GM19438 (cell line): ENCODE measurements at regions not wholly inside any gene's neighbourhood (a gene's known extent, or its start where the extent isn't known, plus 50 kb on each side); places are given as distances from the start of the nearest gene placed in this dataset.
"Not testable (repeated sequence)": the region's sequence is repeated elsewhere in the genome, so short reads cannot be mapped to it uniquely, and the experiment has no call there.

Source experiments
- ATAC-seq: cut with Tn5 transposase; IDR thresholded peaks from one replicate; pipeline ENCODE4 v1.9.1; 2021; ENCODE audit warnings: low read depth; ENCODE audit not compliant: unreplicated experiment

DNA sequence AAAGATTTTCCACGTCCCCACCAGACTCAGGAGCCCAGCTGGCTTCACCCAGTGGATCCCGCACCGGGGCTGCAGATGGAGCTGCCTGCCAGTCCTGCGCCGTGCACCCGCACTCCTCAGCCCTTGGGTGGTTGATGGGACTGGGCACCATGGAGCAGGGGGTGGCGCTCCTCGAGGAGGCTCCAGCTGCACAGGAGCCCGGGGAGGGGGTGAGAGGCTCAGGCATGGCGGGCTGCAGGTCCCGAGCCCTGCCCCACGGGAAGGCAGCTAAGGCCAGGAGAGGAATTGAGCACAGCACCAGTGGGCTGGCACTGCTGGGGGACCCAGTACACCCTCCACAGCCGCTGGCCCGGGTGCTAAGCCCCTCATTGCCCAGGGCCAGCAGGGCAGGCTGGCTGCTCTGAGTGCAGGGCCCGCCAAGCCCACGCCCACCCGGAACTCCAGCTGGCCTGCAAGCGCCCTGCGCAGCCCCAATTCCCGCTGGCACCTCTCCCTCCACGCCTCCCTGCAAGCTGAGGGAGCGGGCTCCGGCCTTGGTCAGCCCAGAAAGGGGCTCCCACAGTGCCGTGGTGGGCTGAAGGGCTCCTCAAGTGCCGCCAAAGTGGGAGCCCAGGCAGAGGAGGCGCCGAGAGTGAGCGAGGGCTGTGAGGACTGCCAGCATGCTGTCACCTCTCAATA, 1800.9 kb downstream of the OLFM4 start:
- ATAC-seq = not testable (repeated sequence)

DNA sequence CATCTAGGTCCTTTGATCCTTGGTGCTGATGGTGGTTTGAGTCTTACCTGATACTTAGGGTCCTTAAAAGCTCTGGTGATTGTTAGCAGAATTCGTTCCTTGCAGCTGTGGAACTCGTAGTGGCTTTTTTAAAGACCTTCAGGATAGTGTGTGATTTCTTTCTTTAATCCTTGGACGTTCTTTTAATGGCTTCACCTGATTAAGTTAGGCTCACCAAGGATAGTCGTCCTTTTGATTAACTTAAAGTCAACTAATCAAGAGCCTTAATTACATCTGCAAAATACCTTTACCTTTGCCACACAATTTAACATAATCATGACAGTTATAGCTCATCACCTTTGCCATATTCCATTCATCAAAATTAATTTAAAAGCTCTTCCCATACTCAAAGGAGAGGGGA, 1807.7 kb downstream of the OLFM4 start:
- no peak for ATAC-seq

DNA sequence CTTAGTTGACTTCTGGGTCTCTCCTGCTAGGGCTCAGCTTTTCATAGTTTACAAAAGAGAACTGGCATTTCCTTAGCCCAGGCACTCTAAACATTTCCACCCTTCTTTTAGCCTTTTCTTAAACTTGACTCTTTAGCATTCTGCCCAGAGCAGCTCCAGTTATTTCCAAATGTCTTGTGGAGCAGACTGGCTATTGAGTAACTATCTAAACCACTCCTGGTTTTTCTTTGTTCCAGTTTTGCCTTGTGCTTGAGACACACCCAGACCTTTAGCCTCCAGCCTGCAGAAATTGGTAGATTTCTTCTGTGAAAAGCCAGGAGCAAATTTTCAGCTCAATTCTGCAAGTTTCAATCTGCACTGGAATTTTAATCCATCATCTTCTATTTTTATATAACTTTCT, 1813.1 kb downstream of the OLFM4 start:
- no peak for ATAC-seq

DNA sequence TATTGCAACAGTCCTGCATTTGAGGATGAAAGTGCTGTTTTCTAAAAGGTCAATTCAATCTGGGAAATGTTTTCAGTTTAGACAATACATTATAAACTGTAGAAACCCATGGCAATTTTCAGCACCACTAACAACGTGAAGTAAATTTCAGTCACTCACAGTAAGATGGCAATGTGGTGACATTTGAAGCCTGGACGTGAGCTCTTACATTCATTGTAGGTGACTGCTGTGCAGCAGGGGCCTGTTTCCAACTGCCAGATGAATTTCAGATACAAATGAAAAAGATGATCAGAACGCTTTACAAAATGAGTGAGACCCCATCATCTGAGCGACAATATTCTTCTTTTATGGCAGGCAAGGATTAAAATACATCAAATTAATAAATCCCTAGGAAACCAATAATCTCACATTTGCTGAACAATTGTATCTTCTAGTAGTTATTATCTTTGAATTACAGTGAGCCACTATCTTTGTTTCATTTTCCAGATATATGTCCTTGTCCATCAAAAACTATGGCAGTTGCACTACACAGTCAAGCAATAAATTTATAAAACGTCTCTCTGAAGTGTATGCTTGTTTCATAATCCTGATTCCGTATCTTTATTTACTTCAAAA, 1816.8 kb downstream of the OLFM4 start:
- no peak for ATAC-seq

DNA sequence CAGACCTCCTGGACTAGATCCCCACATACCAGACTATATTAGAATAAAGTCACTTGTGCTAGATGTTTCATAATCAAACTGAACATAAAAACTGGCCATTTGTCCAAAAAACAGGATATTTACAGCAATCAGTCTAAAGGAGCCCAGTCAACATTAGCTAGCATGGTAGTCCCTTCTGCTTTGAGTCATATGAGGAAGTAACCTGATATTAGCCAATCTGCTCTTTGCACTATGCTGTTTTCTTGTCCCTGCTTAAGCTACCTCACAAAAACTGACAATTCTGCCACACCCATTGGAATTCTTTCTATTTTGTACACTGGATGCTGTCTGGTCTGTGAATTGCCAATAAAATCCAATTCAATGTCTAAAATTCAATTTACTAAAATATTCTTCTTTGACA, 1824.2 kb downstream of the OLFM4 start:
- ATAC-seq = no peak

DNA sequence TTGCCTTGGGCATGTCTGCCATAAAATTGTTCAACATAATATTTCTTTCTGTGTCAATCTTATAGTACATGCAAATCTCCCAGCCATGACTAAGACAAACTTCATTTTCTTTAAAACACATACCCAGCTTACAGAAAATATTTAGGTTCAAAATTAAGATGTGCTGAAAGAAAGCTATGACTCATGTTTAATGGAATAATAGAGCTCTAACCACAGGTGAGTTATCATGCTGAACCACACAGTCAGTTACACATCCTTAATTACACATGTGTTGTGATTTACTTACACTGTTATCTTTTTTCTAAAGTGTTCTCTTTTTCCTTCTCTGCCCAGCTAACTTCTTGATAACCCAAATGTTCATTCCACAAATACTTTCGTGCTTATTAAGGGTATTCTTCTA, 1831.2 kb downstream of the OLFM4 start:
- ATAC-seq = no peak

DNA sequence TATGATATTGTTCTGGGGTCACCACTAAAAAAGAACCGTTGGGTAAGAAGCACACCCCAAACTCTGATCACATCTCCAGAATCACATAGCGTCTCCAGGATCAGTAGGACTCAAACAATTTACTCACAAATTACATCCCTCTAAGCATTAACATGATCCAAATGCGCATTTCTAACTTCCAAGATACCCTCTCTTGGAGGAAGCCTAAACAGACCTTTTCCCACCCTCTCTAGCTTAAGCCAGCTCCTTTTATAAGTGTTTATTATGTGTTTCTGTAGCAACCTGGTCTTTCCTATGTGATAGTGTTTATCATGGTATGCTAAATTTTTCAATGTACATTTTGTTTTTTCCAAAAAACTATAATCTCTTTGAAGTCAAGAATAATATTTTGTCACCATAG, 1846.5 kb downstream of the OLFM4 start:
- no peak for ATAC-seq

DNA sequence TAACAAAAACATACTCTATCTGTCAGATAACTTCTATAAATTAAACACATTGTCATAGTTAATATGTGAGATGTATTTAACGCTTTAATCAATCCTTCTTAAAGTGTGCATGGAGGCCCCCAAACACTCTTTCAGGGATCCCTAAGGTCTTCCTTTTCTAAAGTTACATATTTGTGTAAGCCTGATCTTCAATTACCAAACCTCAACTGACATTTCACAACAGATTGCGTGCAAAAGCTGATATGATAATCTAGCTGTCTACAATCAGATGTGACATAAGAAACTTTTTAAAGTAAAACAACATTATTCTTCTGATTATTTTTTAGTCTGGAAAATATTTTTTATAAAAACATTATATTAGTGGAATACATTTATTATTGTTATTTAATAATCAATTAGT, 1850.4 kb downstream of the OLFM4 start:
- ATAC-seq = no peak

DNA sequence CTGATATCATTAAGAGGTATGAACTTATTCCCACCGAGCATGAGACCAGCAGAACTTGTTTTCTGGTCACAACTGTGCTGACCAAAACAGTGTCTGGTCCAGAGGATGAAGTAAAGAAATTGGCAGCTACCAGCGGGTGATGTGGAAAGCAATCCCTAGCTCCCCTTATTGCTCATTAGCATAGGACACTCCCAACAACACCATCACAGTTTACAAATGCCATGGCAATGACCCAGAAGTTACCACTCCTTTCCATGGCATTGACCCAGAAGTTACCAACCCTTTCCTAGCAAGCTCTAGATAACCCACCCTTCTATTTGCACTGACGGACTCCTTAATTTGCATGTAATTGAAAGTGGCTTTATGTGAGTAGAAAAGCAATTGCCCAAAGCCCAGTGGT, 1856.1 kb downstream of the OLFM4 start:
- no peak for ATAC-seq

DNA sequence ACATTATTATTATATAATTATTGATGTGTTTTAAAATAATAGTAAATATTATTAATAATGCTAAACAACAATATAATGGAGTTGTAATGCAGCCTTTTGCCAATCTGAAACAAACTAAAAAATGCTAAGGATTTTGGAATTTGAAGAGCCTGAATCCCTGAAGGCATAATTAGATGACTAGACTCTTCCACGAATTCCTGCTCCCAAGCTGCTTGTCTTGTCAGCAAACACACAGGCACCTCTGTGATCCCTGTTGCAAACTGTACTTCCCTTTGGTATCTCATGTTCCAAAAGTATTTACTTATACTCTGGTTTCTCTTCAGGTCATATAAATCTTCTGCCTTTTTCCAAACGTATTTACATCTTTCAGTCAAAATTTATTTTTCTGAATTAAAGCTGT, 1862.4 kb downstream of the OLFM4 start:
- no peak for ATAC-seq

DNA sequence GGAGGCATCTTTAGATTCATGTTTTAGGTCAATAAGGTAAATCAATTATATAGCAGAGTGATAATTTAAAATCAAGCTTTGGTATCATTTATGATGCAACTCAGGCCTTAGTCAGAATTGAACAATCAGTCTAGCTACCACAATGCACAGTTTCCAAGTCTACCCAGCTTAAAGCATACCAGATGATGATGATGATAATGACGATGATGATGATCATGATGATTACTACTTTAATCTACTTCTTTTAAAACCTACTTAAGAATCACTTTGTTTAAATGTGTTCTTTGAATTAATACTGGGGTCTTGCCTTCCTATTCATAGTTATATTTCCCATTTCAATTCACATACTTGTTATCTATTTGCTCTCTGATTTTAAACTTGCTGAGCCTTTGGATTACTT, 1872.7 kb downstream of the OLFM4 start:
- ATAC-seq = no peak

DNA sequence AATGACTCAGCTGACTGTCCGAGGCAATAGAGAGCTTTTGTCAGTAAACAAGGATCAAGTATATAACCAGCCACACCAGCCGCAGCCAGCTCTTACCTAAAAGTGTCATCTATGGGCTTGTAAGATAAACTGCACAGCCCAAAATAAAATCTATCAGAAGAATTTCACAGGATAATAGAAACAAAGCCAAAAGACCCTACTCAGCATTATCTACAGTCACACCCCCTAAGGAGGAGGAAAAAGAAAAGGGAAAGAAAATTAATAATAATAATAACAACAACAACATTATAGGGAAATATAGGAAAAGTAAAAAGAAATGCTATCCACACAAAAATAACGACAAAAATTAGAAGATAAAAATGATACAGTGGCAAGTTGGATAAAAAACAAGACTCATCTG, 1883.8 kb downstream of the OLFM4 start:
- ATAC-seq = no peak

DNA sequence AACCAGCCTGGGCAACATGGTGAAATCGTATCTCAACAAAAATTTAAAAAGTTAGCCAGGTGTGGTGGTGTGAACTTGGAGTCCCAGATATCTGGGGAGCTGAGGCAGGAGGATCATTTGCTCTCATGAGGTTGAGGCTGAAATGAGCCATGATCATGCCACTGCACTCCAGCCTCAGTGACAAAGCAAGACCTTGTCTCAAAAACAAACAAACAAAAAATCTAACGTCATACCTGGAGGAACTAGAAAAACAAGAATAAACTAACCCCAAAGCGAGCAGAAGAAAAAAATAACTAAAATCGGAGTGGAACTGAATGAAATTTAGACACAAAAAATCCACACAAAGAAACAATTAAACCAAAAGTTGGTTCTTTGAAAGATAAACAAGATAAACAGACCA, 1885.1 kb downstream of the OLFM4 start:
- ATAC-seq = no peak

DNA sequence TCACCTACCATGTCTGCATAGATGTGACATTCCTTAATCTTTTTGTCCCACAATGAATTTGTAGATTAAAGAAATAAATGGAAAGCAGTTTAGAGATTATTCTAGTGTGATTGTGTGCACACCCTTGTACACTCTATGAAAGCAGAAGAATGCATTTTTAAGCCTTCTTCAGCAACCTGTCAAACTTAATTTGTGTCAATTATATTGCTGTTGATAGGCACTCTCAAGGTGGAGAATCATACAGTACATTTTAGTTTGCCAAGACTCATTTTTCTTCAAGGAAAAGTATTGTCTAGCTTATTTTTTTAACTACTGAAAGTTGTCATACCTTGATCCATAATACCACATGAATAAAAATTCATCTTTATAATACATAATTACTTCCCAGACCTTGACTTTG, 1898.9 kb downstream of the OLFM4 start:
- no peak for ATAC-seq

DNA sequence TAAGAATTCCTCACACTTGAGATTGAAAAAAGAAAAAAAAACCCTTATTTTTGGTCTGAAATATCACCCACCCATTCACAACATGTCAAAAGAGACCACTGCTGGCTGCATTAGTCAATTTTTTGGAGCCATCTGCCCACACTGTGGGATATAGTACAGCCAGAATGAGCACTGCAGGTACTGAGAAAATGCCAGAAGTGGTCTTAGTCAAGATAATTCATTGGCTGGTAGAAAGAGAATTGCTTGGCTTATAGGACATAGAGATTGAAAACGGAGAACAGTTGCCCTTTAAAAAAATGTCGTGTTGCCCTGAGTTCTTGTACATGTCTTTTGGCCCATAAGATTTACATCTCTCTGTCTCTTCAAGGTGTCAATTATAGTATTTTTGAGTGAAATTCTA, 1899.5 kb downstream of the OLFM4 start:
- no peak for ATAC-seq

DNA sequence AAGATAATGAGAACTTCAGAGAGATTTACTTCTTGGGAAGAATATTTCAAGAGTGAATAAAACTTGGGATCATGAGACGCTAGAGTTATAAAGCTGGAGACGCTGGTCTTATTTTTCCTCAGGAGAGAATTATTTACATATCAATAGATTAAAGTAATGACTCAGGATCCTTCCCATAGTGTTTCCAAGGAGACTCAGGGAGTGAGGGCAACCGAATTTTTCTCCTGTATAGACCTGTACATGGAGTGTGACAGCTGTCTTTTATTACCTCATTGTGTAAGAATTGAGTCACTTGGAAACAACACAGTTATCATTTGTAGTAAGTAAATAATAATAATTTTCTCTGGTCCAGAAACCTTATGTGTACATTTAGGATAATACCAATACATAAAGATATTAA, 1905.5 kb downstream of the OLFM4 start:
- ATAC-seq = no peak

DNA sequence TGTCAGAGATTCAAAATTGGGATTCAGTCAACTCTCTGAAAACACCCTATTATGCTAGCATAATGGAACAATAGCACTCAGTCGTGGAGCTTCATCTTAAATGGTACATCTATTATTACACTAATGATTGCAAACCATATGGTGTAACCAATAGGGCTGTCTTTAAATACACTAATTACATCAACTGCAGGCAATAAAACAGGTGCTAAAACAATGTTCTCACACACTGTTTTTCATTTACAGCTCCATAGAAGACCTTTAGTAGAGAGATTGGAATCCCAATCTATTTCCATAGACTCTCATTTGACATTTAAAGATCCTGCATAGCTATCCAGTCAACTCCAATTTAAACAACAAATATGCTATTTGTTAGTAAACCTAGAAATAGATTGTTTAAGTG, 1917.4 kb downstream of the OLFM4 start:
- ATAC-seq = no peak

DNA sequence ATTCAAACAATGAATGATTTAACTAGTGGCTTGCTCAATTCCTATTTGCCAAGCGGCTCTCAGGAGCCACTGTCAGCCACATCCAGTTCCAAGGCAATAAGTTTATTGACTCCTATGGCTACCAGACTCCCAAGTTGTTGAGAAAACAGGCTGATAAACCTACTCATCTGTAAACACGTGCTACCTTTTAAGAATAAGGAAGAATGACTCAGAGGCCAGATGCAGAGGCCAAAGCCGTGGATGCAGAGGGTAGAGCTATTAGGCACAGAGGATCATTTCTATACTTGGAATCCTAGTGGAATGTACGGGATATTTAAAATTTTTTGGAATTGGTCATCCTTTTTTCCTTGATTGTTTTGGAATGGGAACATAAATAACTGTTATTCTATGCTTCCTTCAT, 1921.1 kb downstream of the OLFM4 start:
- no peak for ATAC-seq

DNA sequence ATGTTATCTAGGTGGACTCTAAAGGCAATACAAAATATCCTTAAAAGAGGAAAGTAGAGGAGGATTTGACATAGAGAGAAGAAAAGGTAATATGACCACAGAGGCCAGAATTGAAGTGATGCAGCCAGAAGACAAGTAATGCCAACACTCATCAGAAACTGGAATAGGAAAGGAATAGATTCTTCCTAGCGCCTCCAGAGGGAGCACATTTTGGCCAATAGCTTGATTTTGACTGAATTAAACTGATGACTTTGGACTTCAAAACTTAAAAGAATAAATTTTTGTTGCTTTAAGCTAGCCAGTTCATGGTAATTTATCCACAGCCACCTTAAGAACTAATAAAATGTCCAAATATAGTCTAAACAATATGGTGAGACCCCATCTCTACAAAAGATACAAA, 1921.9 kb downstream of the OLFM4 start:
- no peak for ATAC-seq

DNA sequence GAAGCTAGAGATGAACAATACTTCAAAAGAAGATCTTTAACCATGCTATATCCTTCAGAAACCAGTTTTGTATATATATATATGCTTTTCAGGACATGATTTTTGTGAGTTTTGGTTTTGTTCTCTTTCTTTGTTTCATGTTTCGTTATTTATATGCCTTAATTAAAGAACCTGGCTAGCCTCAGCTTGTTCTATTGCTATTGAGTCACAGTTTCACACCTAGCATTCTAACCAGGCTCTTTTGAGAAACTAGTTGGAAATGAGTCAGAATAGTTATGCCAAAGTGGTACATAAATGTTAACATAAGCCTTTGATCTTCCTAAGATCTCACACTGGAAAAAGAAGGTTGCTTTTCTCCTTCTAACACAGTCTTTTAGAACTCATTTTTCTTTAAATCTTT, 1925.2 kb downstream of the OLFM4 start:
- no peak for ATAC-seq

DNA sequence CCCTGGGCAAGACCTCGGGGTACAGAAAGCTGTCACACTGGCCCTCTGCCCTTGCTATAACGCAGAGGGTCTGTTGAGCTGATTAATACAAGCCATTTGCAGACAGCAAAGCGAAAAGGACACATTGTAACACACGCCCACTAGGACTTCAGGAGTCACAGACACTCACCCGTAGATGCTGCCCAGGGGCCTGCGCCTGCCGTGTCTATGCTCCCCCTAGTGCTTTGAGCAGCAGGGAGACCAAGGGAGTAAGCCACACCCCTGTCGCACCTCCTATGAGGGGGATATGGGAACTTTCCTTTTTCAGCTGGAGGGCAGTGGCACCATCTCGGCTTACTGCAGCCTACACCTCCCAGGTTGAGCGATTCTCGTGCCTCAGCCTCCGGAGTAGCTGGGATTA, 1930.2 kb downstream of the OLFM4 start:
- ATAC-seq = no peak

DNA sequence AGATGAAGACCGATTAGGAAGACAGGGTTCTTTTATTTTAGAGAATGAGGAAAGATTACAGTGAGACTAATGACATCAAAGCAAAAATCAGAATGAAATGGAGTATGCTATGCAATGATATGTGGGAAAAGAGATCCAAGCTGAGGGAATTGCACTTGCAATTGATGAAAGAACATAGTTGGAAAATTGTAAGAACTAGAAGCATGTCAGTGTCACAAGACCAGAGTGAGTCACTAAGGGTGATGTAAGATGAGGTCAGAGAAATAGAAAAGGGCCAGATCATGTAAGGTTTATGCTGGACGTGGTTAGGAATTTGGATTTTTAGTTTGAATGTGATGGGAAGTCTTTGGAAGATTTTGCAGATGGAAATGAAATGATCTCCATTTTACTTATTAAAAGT, 1937.3 kb downstream of the OLFM4 start:
- ATAC-seq = no peak

DNA sequence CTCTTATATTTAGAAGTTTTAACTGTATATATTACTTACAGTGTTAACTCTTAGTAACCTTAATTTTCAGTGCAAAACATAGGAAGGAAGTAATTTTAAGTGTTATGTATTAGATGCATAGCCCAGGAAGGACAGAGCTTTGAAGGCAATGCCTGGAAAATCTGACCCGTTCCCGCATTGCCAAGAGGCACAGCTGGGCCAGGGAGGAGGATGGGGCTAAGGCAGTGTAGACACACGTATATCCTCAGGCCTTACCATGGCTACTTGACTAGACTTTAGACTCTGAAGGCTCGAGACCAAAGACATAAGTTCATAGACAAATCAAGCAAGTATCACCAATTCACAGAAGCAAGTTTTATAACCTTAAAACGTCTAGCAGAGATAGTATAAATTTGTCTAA, 1944.2 kb downstream of the OLFM4 start:
- no peak for ATAC-seq
